ENCODE measurements at regions not wholly inside any gene's neighbourhood (a gene's known extent, or its start where the extent isn't known, plus 50 kb on each side); places are given as distances from the start of the nearest gene placed in this dataset.
A peak's percentile ranks its signal among the peaks of the same experiment; 100 is the strongest.

GRCh38 chr2:22276696-22277095 is 1108.3 kb upstream of the KLHL29 start:
- DNase-seq (ENCODE audit: low spot score) = no peak
- in situ Hi-C loops (cut with HindIII; ENCODE audit: low sequenced_read_pairs) = no loop called here

GRCh38 chr2:22279541-22279940 is 1105.4 kb upstream of the KLHL29 start:
- no peak for DNase-seq (ENCODE audit: low spot score)
- in situ Hi-C loops (cut with HindIII; ENCODE audit: low sequenced_read_pairs) = no loop called here

- peak; percentile 4 for DNase-seq (ENCODE audit: low spot score)
Measured at GRCh38 chr2:22281033-22281432, 1103.9 kb upstream of the KLHL29 start.

GRCh38 chr2:22282220-22282619 is 1102.8 kb upstream of the KLHL29 start:
- in situ Hi-C loops (cut with HindIII; ENCODE audit: low sequenced_read_pairs) = no loop called here
- no peak for DNase-seq (ENCODE audit: low spot score)

More at GRCh38 chr2:22281033-22281432, 1103.9 kb upstream of the KLHL29 start:
- in situ Hi-C loops (cut with HindIII; ENCODE audit: low sequenced_read_pairs) = no loop called here

- DNase-seq (ENCODE audit: low spot score) = no peak
Measured at GRCh38 chr2:22282916-22283315, 1102.1 kb upstream of the KLHL29 start.

GRCh38 chr2:22283436-22283835 is 1101.5 kb upstream of the KLHL29 start:
- no peak for DNase-seq (ENCODE audit: low spot score)
- in situ Hi-C loops (cut with HindIII; ENCODE audit: low sequenced_read_pairs) = no loop called here

More at GRCh38 chr2:22282916-22283315, 1102.1 kb upstream of the KLHL29 start:
- in situ Hi-C loops (cut with HindIII; ENCODE audit: low sequenced_read_pairs) = no loop called here

GRCh38 chr2:22290302-22290701 is 1094.7 kb upstream of the KLHL29 start:
- DNase-seq (ENCODE audit: low spot score) = no peak

GRCh38 chr2:22290909-22291473 is 1094.0 kb upstream of the KLHL29 start:
- DNase-seq (ENCODE audit: low spot score) = no peak
- in situ Hi-C loops (cut with HindIII; ENCODE audit: low sequenced_read_pairs) = no loop called here

More at GRCh38 chr2:22290302-22290701, 1094.7 kb upstream of the KLHL29 start:
- in situ Hi-C loops (cut with HindIII; ENCODE audit: low sequenced_read_pairs) = no loop called here

GRCh38 chr2:22301228-22301627 is 1083.8 kb upstream of the KLHL29 start:
- in situ Hi-C loops (cut with HindIII; ENCODE audit: low sequenced_read_pairs) = no loop called here
- no peak for DNase-seq (ENCODE audit: low spot score)

GRCh38 chr2:22326250-22326649 is 1058.7 kb upstream of the KLHL29 start:
- in situ Hi-C loops (cut with HindIII; ENCODE audit: low sequenced_read_pairs) = no loop called here
- no peak for DNase-seq (ENCODE audit: low spot score)

- DNase-seq (ENCODE audit: low spot score) = no peak
Measured at GRCh38 chr2:22329211-22330154, 1055.5 kb upstream of the KLHL29 start.

GRCh38 chr2:22336414-22336813 is 1048.6 kb upstream of the KLHL29 start:
- in situ Hi-C loops (cut with HindIII; ENCODE audit: low sequenced_read_pairs) = no loop called here
- no peak for DNase-seq (ENCODE audit: low spot score)

More at GRCh38 chr2:22329211-22330154, 1055.5 kb upstream of the KLHL29 start:
- in situ Hi-C loops (cut with HindIII; ENCODE audit: low sequenced_read_pairs) = no loop called here

GRCh38 chr2:22340716-22341115 is 1044.3 kb upstream of the KLHL29 start:
- no peak for DNase-seq (ENCODE audit: low spot score)
- in situ Hi-C loops (cut with HindIII; ENCODE audit: low sequenced_read_pairs) = no loop called here

- in situ Hi-C loops (cut with HindIII; ENCODE audit: low sequenced_read_pairs) = no loop called here
- no peak for DNase-seq (ENCODE audit: low spot score)
Measured at GRCh38 chr2:22347306-22347705, 1037.7 kb upstream of the KLHL29 start.

GRCh38 chr2:22350621-22351020 is 1034.4 kb upstream of the KLHL29 start:
- no peak for DNase-seq (ENCODE audit: low spot score)
- in situ Hi-C loops (cut with HindIII; ENCODE audit: low sequenced_read_pairs) = no loop called here

GRCh38 chr2:22355816-22356433 is 1029.1 kb upstream of the KLHL29 start:
- DNase-seq (ENCODE audit: low spot score) = peak; percentile 27
- in situ Hi-C loops (cut with HindIII; ENCODE audit: low sequenced_read_pairs) = no loop called here

- in situ Hi-C loops (cut with HindIII; ENCODE audit: low sequenced_read_pairs) = no loop called here
- no peak for DNase-seq (ENCODE audit: low spot score)
Measured at GRCh38 chr2:22359071-22359672, 1025.8 kb upstream of the KLHL29 start.

- no peak for DNase-seq (ENCODE audit: low spot score)
- in situ Hi-C loops (cut with HindIII; ENCODE audit: low sequenced_read_pairs) = no loop called here
Measured at GRCh38 chr2:22360735-22361374, 1024.1 kb upstream of the KLHL29 start.

- in situ Hi-C loops (cut with HindIII; ENCODE audit: low sequenced_read_pairs) = no loop called here
- DNase-seq (ENCODE audit: low spot score) = no peak
Measured at GRCh38 chr2:22361571-22361970, 1023.4 kb upstream of the KLHL29 start.
